SKM-1 treated with dmso at 0.1 percent for 144 hours (cell line): ENCODE measurements at regions not wholly inside any gene's neighbourhood (a gene's known extent, or its start where the extent isn't known, plus 50 kb on each side); places are given as distances from the start of the nearest gene placed in this dataset.
"Not testable (repeated sequence)": the region's sequence is repeated elsewhere in the genome, so short reads cannot be mapped to it uniquely, and the experiment has no call there.

Source experiments
- DNase-seq: peaks from one replicate; lab custom pipeline; 2025; ENCODE audit not compliant: unreplicated experiment; lab: John Stamatoyannopoulos, UW

GRCh38 chr3:139113993-139114375, 69.3 kb upstream of the PRR23C start:
- DNase-seq, result peak; percentile 17

- DNase-seq, result not testable (repeated sequence)
Measured at GRCh38 chr3:139116631-139117030, 71.9 kb upstream of the PRR23C start.

- no peak for DNase-seq
Measured at GRCh38 chr3:139117136-139117675, 72.5 kb upstream of the PRR23C start.

- no peak for DNase-seq
Measured at GRCh38 chr3:139117883-139118760, 73.4 kb upstream of the PRR23C start.

GRCh38 chr3:139118835-139119234, 74.1 kb upstream of the PRR23C start:
- no peak for DNase-seq

GRCh38 chr3:139119331-139120025, 74.8 kb upstream of the PRR23C start:
- no peak for DNase-seq

GRCh38 chr3:139120086-139121056, 75.7 kb upstream of the PRR23C start:
- DNase-seq, result no peak

- DNase-seq, result no peak
Measured at GRCh38 chr3:139121513-139122220, 77.0 kb upstream of the PRR23C start.

GRCh38 chr3:139122221-139122581, 77.5 kb upstream of the PRR23C start:
- no peak for DNase-seq

- DNase-seq, result no peak
Measured at GRCh38 chr3:139122612-139123011, 77.9 kb upstream of the PRR23C start.

- no peak for DNase-seq
Measured at GRCh38 chr3:139123377-139124095, 78.8 kb upstream of the PRR23C start.

GRCh38 chr3:139124197-139124596, 79.5 kb upstream of the PRR23C start:
- DNase-seq, result no peak

GRCh38 chr3:139127101-139127500, 82.4 kb upstream of the PRR23C start:
- DNase-seq, result no peak

GRCh38 chr3:139127629-139128028, 82.9 kb upstream of the PRR23C start:
- not testable (repeated sequence) for DNase-seq

GRCh38 chr3:139128803-139129202, 84.1 kb upstream of the PRR23C start:
- DNase-seq, result no peak

GRCh38 chr3:139129892-139130291, 85.2 kb upstream of the PRR23C start:
- no peak for DNase-seq

GRCh38 chr3:139130390-139131140, 85.9 kb upstream of the PRR23C start:
- no peak for DNase-seq

- no peak for DNase-seq
Measured at GRCh38 chr3:139131951-139132350, 87.3 kb upstream of the PRR23C start.

GRCh38 chr3:139132976-139133375, 88.3 kb upstream of the PRR23C start:
- DNase-seq, result no peak
